D721Med (cell line): ENCODE measurements at regions not wholly inside any gene's neighbourhood (a gene's known extent, or its start where the extent isn't known, plus 50 kb on each side); places are given as distances from the start of the nearest gene placed in this dataset.

Source experiments
- DNase-seq: peaks from one replicate; pipeline ENCODE4 v3.0.0; 2011; ENCODE audit warnings: low spot score; ENCODE audit not compliant: insufficient read length
- FAIRE-seq: peaks from 2 replicates; lab custom pipeline; 2011; peaks lifted over from hg19 to GRCh38; lab: Jason Lieb, UNC
- TF ChIP-seq, protein P1 (sequence below): IDR thresholded peaks from 2 replicates; pipeline ENCODE4 v1.5.1; 2012; ENCODE audit warnings: mild to moderate bottlenecking, control low read depth; ENCODE audit not compliant: insufficient read depth; ENCODE audit errors: missing control alignments

DNA sequence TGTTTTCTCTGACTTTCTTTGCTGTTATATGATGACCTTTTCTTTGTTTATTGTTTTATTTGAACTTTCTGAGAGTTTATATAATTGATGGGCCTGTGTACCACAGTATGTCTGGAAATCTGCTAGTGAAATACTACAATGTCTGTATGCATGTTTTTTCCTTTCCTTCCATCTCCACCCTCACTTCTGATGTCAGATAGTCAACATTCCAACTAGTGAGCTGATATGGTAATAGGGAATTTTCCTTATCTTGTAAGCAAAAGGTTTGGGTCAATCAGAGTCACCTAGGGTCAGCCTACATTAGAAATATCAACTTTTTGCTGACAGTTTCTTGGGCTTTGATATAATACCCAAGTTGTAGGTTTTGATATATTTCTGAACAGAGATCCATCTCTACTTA, 103.2 kb downstream of the MAT2B start:
- TF ChIP-seq, protein P1, sequence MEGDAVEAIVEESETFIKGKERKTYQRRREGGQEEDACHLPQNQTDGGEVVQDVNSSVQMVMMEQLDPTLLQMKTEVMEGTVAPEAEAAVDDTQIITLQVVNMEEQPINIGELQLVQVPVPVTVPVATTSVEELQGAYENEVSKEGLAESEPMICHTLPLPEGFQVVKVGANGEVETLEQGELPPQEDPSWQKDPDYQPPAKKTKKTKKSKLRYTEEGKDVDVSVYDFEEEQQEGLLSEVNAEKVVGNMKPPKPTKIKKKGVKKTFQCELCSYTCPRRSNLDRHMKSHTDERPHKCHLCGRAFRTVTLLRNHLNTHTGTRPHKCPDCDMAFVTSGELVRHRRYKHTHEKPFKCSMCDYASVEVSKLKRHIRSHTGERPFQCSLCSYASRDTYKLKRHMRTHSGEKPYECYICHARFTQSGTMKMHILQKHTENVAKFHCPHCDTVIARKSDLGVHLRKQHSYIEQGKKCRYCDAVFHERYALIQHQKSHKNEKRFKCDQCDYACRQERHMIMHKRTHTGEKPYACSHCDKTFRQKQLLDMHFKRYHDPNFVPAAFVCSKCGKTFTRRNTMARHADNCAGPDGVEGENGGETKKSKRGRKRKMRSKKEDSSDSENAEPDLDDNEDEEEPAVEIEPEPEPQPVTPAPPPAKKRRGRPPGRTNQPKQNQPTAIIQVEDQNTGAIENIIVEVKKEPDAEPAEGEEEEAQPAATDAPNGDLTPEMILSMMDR, result no peak
- FAIRE-seq, result no peak
- DNase-seq, result no peak

DNA sequence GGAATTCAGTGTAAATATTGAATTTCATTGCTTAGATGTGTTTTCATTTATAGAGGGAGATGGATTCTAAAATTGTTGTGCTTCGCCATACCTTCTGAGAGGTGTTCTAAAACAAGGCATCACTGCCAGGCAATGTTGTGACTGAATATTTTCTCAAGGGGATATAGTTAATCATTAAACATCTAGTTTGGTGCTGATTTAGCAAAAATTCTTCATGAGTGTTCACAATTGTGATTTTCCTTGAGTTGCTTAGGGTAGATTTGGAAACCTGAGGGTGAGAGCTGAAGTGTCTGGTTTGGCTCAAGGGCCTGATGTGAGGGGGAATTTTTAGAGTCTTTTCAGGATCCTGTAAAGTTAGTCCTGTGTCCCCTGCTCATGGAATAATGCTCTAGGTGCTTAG, 104.5 kb downstream of the MAT2B start:
- DNase-seq (no peak), FAIRE-seq (no peak)
- TF ChIP-seq, protein P1, result no peak

DNA sequence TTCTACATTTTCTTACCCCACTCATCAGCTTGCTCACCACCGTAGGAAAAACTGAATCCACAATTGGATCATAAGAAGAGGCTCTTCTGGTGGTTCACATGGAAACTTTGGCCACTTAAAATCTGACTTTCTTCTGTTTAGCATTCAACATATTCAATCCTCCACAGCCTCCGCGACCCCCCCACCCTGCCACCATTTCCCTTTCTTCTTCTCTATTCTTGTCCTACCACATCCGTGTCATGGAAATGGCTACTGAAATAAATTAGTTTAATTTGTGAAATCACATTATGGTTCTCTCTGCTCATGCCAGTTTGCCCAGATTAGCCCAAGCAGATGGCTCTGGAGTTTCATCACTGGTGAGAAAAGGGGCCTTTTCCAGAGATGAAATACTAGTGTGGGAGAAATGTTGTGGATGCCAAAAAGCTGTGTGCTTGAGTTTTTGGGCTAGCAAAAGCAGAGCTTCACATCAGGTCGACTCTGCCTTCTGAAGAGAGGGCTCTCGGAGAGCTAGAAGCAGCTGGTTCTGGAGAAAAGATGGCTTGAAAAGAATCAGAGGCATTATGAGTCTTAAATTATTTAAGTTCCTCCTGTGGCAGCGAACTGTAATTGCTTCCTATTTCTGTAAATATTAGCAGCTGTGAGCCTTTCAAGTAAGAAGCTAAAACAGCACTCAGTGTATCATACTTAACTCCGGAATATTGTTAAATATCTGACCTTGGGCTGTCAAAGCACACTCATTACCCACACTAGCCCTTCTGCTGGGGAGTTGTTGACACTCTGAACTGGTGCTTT, 107.1 kb downstream of the MAT2B start:
- TF ChIP-seq, protein P1, result no peak
- FAIRE-seq (no peak), DNase-seq (no peak)

DNA sequence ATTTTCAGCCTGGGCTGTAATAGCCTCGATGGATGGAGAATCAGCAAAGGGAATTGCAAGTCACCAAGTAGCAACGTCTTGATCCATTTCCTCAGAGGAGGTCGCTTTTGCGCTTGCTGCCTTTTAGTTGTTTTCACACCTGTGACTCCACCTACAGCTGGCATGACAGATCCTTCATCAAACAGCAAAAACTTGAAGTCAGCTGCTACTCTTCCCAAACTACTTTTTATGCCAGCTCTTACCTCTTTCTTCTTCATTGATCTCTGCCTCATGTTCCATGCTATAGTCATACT, 107.7 kb downstream of the MAT2B start:
- DNase-seq, result no peak
- no peak for FAIRE-seq
- TF ChIP-seq, protein P1, result no peak

DNA sequence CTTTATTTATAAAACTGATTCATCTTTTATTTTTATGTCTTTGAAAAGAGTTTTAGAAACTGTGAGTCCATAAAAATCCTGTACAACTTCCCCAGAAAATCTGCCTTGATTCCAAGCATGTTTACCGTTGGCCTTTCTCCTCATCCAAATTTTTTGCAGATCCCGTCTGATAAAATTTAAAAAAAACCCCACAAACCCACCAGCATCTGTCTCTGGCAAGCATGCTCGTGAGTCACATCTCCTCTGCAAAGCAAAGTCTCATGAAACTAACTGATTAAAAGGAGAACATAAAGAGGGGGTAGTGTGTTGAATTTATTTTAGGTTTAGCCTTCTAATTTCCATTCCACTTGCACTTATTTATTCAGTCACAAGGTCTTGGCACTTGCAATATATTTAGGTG, 109.4 kb downstream of the MAT2B start:
- FAIRE-seq (no peak), DNase-seq (no peak)
- TF ChIP-seq, protein P1, result no peak

DNA sequence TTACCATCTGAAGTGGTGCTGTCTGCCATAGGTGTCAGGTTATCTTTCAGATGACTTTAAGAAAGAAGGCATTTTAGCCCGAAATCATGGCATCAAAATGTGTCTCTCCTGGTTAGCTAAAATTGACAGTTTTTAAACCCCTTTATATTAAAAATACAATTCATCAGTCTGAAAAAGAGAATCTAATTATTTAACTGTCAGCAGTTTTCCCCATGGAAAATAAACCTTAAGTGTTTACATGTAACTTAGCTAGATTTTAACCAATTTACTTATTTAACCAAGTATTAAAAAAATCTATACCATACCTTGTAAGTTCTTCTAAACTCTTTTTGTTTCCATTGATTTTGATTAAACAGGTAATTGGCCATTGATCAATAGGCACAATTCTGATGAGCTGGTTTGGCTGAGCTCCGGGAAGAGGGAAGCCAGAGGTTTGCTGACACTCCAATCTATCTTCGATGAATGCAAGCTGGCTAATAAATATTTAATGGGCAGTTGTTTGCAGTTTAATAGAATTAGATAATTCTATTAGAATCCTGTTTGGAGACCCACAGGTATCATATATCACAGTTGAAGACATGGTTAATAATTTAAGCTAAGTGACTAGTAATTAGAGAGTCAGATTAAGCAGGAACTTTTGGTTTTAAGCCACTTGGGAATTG, 114.0 kb downstream of the MAT2B start:
- FAIRE-seq (no peak), DNase-seq (no peak)
- TF ChIP-seq, protein P1, result no peak

DNA sequence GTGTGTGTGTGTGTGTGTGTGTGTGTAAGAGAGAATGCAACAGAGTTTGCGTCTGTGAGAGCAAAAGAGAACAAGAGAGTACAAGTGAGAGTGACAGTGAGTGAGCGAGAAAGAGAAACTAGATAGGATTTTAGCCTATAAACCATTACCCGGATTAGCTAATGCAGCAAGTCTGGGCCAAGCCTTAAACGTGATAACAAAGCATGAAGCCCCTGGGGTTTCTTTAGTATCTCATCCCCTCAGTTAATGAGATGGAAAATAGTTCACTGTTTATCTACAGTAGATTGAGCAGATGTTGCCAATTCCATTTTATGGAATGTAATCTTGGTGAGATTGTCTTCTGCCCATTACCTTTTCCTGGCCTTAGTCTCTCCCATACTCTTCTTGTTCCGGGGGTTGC, 114.5 kb downstream of the MAT2B start:
- DNase-seq (peak; percentile 23), FAIRE-seq (peak; percentile 87)
- TF ChIP-seq, protein P1, result no peak
